ENCODE measurements at regions not wholly inside any gene's neighbourhood (a gene's known extent, or its start where the extent isn't known, plus 50 kb on each side); places are given as distances from the start of the nearest gene placed in this dataset.
"Not testable (repeated sequence)": the region's sequence is repeated elsewhere in the genome, so short reads cannot be mapped to it uniquely, and the experiment has no call there.

DNA sequence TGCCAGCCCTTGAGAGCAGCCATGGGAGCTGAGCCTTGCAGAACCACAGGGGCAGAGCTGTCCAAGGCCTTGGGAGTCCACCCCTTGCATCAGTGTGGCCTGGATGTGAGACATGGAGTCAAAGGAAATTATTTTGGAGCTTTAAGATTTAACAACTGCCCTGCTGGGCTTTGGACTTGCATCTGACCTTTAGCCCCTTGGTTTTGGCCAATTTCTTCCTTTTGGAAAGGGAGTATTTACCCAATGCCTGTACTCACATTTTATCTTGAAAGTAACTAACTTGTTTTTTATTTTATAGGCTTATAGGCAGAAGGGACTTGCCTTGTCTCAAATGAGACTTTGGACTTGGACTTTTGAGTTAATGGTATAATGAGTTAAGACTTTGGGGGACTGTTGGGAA is 92.7 kb downstream of the EHF start:
- POLR2A ChIA-PET; H3K27me3 Mint-ChIP-seq (ENCODE audit: low read depth); H3K4me3 Mint-ChIP-seq; H3K27ac Mint-ChIP-seq; ATAC-seq; DNase-seq; H3K4me1 Mint-ChIP-seq (ENCODE audit: low read depth); H3K36me3 Mint-ChIP-seq (ENCODE audit: low read depth); CTCF ChIA-PET; H3K9me3 Mint-ChIP-seq (ENCODE audit: insufficient read depth): not testable (repeated sequence)

Data from activated CD8-positive, alpha-beta T cell treated with anti-CD3 and anti-CD28 coated beads, Interleukin-2, amount 10 ng/mL, durations not matched to agents 7 days and 5 days (primary cell).